ENCODE measurements at regions not wholly inside any gene's neighbourhood (a gene's known extent, or its start where the extent isn't known, plus 50 kb on each side); places are given as distances from the start of the nearest gene placed in this dataset.

GRCh38 chr2:145256551-145256950 is 736.6 kb upstream of the ZEB2 start:
- Histone ChIP-seq H3K27ac (no peak overlapping the region), H3K27me3 (replicated peaks) (no peaks in the 10 kb centered on the region), H3K36me3 (replicated peaks) (no peaks in the 10 kb centered on the region), H3K4me3 (ENCODE audit: low read depth, low read length) (no peak overlapping the region)
- in situ Hi-C loops (cut with HindIII; ENCODE audit: low pct_ligation_motif_present, low sequenced_read_pairs), result no loop called here
- TF ChIP-seq CTCF (IDR thresholded peaks at IDR 0.05; ENCODE audit: low read depth, low read length, missing control alignments), result no peak
- DNase-seq, result no peak

- in situ Hi-C loops (cut with HindIII; ENCODE audit: low pct_ligation_motif_present, low sequenced_read_pairs), result no loop called here
- TF ChIP-seq CTCF (IDR thresholded peaks at IDR 0.05; ENCODE audit: low read depth, low read length, missing control alignments), result no peak
- H3K4me3 ChIP-seq (ENCODE audit: low read depth, low read length), result no peak overlapping the region
- no peak for DNase-seq
- H3K27me3 ChIP-seq (replicated peaks), result no peaks in the 10 kb centered on the region
- no peak overlapping the region for H3K27ac ChIP-seq
- no peaks in the 10 kb centered on the region for H3K36me3 ChIP-seq (replicated peaks)
Observed at GRCh38 chr2:145254291-145254690, 734.4 kb upstream of the ZEB2 start.

GRCh38 chr2:145253492-145253891 is 733.6 kb upstream of the ZEB2 start:
- no peak for DNase-seq
- H3K4me3 ChIP-seq (ENCODE audit: low read depth, low read length), result no peak overlapping the region
- no peak for TF ChIP-seq CTCF (IDR thresholded peaks at IDR 0.05; ENCODE audit: low read depth, low read length, missing control alignments)
- no peaks in the 10 kb centered on the region for H3K36me3 ChIP-seq (replicated peaks)
- H3K27me3 ChIP-seq (replicated peaks), result no peaks in the 10 kb centered on the region
- in situ Hi-C loops (cut with HindIII; ENCODE audit: low pct_ligation_motif_present, low sequenced_read_pairs), result no loop called here
- H3K27ac ChIP-seq, result no peak overlapping the region

GRCh38 chr2:145245268-145245870 is 725.5 kb upstream of the ZEB2 start:
- in situ Hi-C loops (cut with HindIII; ENCODE audit: low pct_ligation_motif_present, low sequenced_read_pairs), result no loop called here
- no peak for DNase-seq
- H3K36me3 ChIP-seq (replicated peaks), result no peaks in the 10 kb centered on the region

GRCh38 chr2:145235312-145235711 is 715.4 kb upstream of the ZEB2 start:
- no peak overlapping the region for H3K4me3 ChIP-seq (ENCODE audit: low read depth, low read length)
- TF ChIP-seq CTCF (IDR thresholded peaks at IDR 0.05; ENCODE audit: low read depth, low read length, missing control alignments), result no peak
- in situ Hi-C loops (cut with HindIII; ENCODE audit: low pct_ligation_motif_present, low sequenced_read_pairs), result no loop called here
- no peaks in the 10 kb centered on the region for H3K27me3 ChIP-seq (replicated peaks)
- H3K27ac ChIP-seq, result no peak overlapping the region
- no peaks in the 10 kb centered on the region for H3K36me3 ChIP-seq (replicated peaks)
- DNase-seq, result no peak

More at GRCh38 chr2:145245268-145245870, 725.5 kb upstream of the ZEB2 start:
- Histone ChIP-seq H3K4me3 (ENCODE audit: low read depth, low read length) (no peak overlapping the region), H3K27ac (no peak overlapping the region), H3K27me3 (replicated peaks) (no peaks in the 10 kb centered on the region)
- no peak for TF ChIP-seq CTCF (IDR thresholded peaks at IDR 0.05; ENCODE audit: low read depth, low read length, missing control alignments)

- Histone ChIP-seq H3K36me3 (replicated peaks) (no peaks in the 10 kb centered on the region), H3K27me3 (replicated peaks) (no peaks in the 10 kb centered on the region), H3K27ac (no peak overlapping the region), H3K4me3 (ENCODE audit: low read depth, low read length) (no peak overlapping the region)
- no peak for TF ChIP-seq CTCF (IDR thresholded peaks at IDR 0.05; ENCODE audit: low read depth, low read length, missing control alignments)
- DNase-seq, result no peak
- in situ Hi-C loops (cut with HindIII; ENCODE audit: low pct_ligation_motif_present, low sequenced_read_pairs), result no loop called here
Observed at GRCh38 chr2:145230546-145230945, 710.6 kb upstream of the ZEB2 start.
